Ascending aorta (tissue), 2 donors: ENCODE measurements at regions not wholly inside any gene's neighbourhood (a gene's known extent, or its start where the extent isn't known, plus 50 kb on each side); places are given as distances from the start of the nearest gene placed in this dataset.
A peak's percentile ranks its signal among the peaks of the same experiment; 100 is the strongest.

Experiments used
- DNase-seq, 2 donors: peaks; one replicate each; pipeline ENCODE4 v3.0.0-alpha.2; 2019; ENCODE audit warnings: low spot score in 2 of 2
- H3K27ac ChIP-seq, 2 donors: fragments of 200-600 bp; sonication (generic); one replicate each; pipeline ENCODE4 v1.5.1; 2016 to 2017; ENCODE audit warnings: mild to moderate bottlenecking in 1 of 2
- H3K27me3 ChIP-seq: fragments of 200-600 bp; sonication (generic); one replicate; pipeline ENCODE4 v1.5.1; 2017
- H3K36me3 ChIP-seq, 2 donors: fragments of 200-600 bp; sonication (generic); one replicate each; pipeline ENCODE4 v1.5.1; 2016
- H3K4me1 ChIP-seq, 2 donors: fragments of 200-600 bp; sonication (generic); one replicate each; pipeline ENCODE4 v1.5.1; 2016 to 2017; ENCODE audit warnings: mild to moderate bottlenecking in 1 of 2
- H3K4me3 ChIP-seq, 2 donors: fragments of 200-600 bp; sonication (generic); one replicate each; pipeline ENCODE4 v1.5.1; 2016 to 2017; ENCODE audit warnings: mild to moderate bottlenecking in 1 of 2
- H3K9me3 ChIP-seq, 2 donors: fragments of 200-600 bp; sonication (generic); one replicate each; pipeline ENCODE4 v1.5.1; 2016
- intact Hi-C: fragments of 100-400 bp; cut with DNase I; formaldehyde crosslinking; loops from one replicate; pipeline ENCODE4 v1.15.1; 2023
- TF ChIP-seq, protein P1 (sequence below), 3 experiments: fragments of 200-600 bp in 2 of 3; fragments of 450-650 bp in 1 of 3; sonication (generic) in 2 of 3; IDR thresholded peaks; one replicate each; pipeline ENCODE4 v1.5.1; 2016 to 2019; ENCODE audit warnings: antibody characterized with exemption in 3 of 3, mild to moderate bottlenecking in 1 of 3, moderate library complexity in 1 of 3

DNA sequence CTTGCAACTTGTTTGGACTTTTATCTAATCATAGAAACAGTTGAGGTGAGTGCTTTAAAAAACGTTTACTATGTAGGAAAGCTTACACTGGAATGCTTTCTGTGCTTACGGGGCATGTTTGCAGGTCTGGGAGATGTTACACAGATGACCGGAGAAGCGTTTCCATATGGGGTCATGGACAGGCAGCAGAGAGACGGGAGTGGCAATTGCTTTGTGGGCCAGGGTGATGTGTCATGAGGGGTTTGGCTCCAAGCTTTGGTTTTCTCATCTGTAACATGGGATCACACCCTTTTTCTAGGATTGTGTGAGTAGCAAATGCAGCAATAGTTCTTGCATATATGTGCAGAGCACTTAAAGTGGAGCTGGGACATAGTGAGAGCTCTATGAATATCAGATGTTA is 174.8 kb upstream of the MKI67 start:
- no peaks in the 10 kb centered on the region for H3K9me3 ChIP-seq
- H3K27me3 ChIP-seq: no peaks in the 10 kb centered on the region
- H3K4me1 ChIP-seq: no peaks in the 10 kb centered on the region
- DNase-seq: no peak
- no peaks in the 10 kb centered on the region for H3K36me3 ChIP-seq
- TF ChIP-seq, protein P1, sequence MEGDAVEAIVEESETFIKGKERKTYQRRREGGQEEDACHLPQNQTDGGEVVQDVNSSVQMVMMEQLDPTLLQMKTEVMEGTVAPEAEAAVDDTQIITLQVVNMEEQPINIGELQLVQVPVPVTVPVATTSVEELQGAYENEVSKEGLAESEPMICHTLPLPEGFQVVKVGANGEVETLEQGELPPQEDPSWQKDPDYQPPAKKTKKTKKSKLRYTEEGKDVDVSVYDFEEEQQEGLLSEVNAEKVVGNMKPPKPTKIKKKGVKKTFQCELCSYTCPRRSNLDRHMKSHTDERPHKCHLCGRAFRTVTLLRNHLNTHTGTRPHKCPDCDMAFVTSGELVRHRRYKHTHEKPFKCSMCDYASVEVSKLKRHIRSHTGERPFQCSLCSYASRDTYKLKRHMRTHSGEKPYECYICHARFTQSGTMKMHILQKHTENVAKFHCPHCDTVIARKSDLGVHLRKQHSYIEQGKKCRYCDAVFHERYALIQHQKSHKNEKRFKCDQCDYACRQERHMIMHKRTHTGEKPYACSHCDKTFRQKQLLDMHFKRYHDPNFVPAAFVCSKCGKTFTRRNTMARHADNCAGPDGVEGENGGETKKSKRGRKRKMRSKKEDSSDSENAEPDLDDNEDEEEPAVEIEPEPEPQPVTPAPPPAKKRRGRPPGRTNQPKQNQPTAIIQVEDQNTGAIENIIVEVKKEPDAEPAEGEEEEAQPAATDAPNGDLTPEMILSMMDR (IDR thresholded peaks at IDR 0.05): no peak
- no peak overlapping the region for H3K4me3 ChIP-seq
- no peak overlapping the region for H3K27ac ChIP-seq
- intact Hi-C loops: no loop called here

DNA sequence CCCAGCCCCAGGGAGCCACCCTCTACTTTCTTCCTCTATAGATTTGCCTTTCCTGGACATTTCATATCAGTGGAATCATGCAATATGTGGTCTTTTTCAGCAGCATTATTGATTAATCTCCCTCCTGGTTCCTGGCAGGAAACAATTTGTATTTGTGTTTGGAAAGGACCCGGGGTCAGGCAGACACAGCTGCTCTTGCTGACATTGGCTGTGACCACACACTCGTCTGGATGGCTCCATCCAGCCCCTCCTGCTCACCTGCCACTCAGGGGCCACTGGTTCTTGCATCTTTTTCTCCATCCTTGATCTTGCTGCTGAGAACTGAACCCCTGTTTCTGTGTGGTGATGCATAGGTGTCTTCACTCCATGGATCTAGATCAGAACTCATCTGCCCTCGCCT is 176.6 kb upstream of the MKI67 start:
- no peak overlapping the region for H3K27ac ChIP-seq
- TF ChIP-seq, protein P1 (IDR thresholded peaks at IDR 0.05): no peak
- no peaks in the 10 kb centered on the region for H3K27me3 ChIP-seq
- H3K9me3 ChIP-seq: no peaks in the 10 kb centered on the region
- intact Hi-C loops: no loop called here
- no peak overlapping the region for H3K4me3 ChIP-seq
- DNase-seq: no peak
- H3K4me1 ChIP-seq: no peaks in the 10 kb centered on the region
- H3K36me3 ChIP-seq: no peaks in the 10 kb centered on the region

DNA sequence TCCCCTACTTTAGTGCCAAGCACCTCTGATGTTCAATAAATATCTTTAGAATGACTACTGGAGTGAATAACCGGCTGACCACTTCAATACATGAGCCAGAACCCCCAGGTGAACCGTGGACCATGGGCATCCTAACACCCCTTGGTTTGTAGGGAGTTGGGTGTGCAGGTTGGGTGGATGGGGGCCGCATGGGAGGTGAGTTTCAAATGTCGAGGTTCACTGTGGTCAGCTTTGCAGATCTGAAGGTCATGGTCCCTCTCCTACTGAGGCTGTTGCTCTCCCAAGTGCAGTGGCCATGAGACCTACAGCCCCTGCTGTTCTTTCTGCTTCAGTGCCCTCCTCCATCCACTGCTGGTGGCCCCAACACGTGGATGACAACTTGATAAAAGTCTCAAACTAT is 178.0 kb upstream of the MKI67 start:
- Histone ChIP-seq H3K27me3 (no peaks in the 10 kb centered on the region), H3K27ac (no peak overlapping the region), H3K36me3 (no peaks in the 10 kb centered on the region), H3K4me3 (no peak overlapping the region), H3K9me3 (no peaks in the 10 kb centered on the region), H3K4me1 (no peaks in the 10 kb centered on the region)
- DNase-seq: no peak
- intact Hi-C loops: no loop called here
- TF ChIP-seq, protein P1 (IDR thresholded peaks at IDR 0.05): no peak

DNA sequence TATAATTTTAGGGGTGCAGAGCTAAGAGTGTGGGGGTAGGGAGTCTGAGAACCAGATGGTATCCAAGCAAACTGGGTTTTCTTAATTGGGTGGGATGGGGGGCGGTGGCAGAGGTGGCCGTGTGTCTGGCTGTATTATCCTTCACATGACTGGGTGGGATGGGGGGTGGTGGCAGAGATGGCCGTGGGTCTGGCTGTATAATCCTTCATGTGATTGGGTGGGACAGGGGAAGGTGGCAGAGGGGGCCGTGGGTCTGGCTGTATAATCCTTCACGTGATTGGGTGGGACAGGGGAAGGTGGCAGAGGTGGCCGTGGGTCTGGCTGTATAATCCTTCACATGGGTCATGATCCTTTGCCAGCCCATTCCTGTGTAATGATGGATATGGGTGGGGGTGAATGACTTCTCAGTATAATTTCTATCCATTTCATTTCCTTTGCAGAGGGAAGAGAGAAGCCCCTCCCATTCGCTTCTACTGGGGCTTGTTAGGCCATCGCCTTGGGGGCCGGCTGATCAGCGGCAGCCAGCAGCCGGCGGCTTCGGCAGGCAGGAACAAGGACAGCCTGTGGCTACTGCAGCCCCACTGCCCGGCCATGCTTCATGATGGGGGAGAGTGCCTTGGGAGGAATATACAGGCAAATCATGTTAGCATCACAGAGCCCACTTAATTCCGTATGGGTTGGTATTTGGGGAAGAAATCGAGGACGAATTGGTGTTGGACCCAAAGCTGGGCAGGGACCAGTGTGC is 179.6 kb upstream of the MKI67 start:
- Histone ChIP-seq H3K36me3 (no peaks in the 10 kb centered on the region), H3K4me3 (no peak overlapping the region), H3K9me3 (no peaks in the 10 kb centered on the region), H3K4me1 (no peaks in the 10 kb centered on the region), H3K27me3 (no peaks in the 10 kb centered on the region), H3K27ac (no peak overlapping the region)
- TF ChIP-seq, protein P1 (IDR thresholded peaks at IDR 0.05): no peak
- no peak for DNase-seq
- intact Hi-C loops: no loop called here

DNA sequence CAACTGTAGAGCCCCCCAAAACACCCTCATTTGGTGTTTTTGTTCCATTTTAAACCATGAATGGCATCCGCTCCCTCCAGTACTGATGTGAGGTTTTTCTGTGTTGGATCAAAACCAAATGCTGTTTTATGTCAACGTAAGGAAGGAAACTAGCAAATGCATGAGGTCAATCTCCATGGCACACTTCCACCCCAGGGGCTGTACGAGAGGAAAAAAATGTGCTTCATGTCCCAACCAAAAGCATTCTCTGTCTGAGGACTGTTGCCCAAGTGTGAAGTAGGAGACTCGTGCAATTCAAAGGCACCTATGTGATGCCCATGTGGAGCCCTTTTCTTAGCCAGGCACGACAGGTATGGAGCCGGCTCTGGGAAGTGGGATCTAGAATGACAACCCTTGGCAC is 180.3 kb upstream of the MKI67 start:
- Histone ChIP-seq H3K27ac (no peak overlapping the region), H3K4me3 (no peak overlapping the region), H3K4me1 (no peaks in the 10 kb centered on the region), H3K9me3 (no peaks in the 10 kb centered on the region), H3K36me3 (no peaks in the 10 kb centered on the region), H3K27me3 (no peaks in the 10 kb centered on the region)
- DNase-seq: no peak
- intact Hi-C loops: no loop called here
- TF ChIP-seq, protein P1 (IDR thresholded peaks at IDR 0.05): no peak

DNA sequence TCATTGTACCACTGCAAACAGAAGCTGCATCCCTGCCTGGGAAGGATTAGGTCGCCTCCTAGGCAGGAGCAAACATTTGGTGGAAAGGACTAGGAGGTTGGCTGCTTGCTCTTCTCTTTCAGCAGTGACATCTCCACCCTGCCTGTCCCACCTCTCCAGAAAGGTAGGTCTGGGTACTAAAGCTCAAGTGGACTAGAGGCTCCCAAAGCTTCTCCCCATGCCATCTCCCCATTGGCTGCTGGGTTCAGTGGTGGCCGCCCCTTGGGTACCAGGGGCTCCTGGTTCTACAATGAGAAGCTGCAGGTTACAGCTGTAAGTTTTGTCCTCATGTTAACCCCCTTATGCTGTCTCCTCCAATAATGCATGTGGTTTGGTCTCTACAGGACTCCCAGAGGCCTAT is 180.7 kb upstream of the MKI67 start:
- TF ChIP-seq, protein P1 (IDR thresholded peaks at IDR 0.05): no peak
- no peaks in the 10 kb centered on the region for H3K36me3 ChIP-seq
- H3K4me3 ChIP-seq: no peak overlapping the region
- no peaks in the 10 kb centered on the region for H3K4me1 ChIP-seq
- peak in 1 of 2 donors; percentile 42 for DNase-seq
- H3K27me3 ChIP-seq: no peaks in the 10 kb centered on the region
- H3K9me3 ChIP-seq: no peaks in the 10 kb centered on the region
- intact Hi-C loops: no loop called here
- H3K27ac ChIP-seq: no peak overlapping the region
